Keratinocyte (primary cell): ENCODE measurements at regions not wholly inside any gene's neighbourhood (a gene's known extent, or its start where the extent isn't known, plus 50 kb on each side); places are given as distances from the start of the nearest gene placed in this dataset.

ENCODE experiments used
- DNase-seq: peaks from one replicate; pipeline ENCODE4 v3.0.0-alpha.2; 2011; ENCODE audit warnings: low read depth, missing footprints, low spot score
- FAIRE-seq: peaks from 2 replicates; lab custom pipeline; 2011; peaks lifted over from hg19 to GRCh38; lab: Jason Lieb, UNC
- H2AFZ ChIP-seq: 2 replicates; pipeline ENCODE4 v1.6.0; 2012; ENCODE audit warnings: low read length, control low read depth, inconsistent platforms; ENCODE audit not compliant: control insufficient read depth
- H3K27ac ChIP-seq: 2 replicates; pipeline ENCODE4 v1.5.1; 2011; ENCODE audit warnings: low read length; ENCODE audit not compliant: control insufficient read depth, insufficient read depth
- H3K27me3 ChIP-seq: 3 replicates; pipeline ENCODE4 v1.6.0; 2011; ENCODE audit warnings: low read length; ENCODE audit not compliant: control insufficient read depth, insufficient read depth; ENCODE audit errors: extremely low read depth
- H3K36me3 ChIP-seq, 2 experiments: 2 replicates in 1 of 2; 3 replicates in 1 of 2; pipeline ENCODE4 v1.5.1; 2011; ENCODE audit warnings: low read length in 2 of 2, mild to moderate bottlenecking in 1 of 2; ENCODE audit not compliant: control insufficient read depth in 2 of 2, insufficient read depth in 2 of 2; ENCODE audit errors: extremely low read depth in 1 of 2
- H3K4me1 ChIP-seq: 3 replicates; pipeline ENCODE4 v1.5.1; 2011; ENCODE audit warnings: low read length; ENCODE audit not compliant: control insufficient read depth, insufficient read depth; ENCODE audit errors: extremely low read depth
- H3K4me2 ChIP-seq: 3 replicates; pipeline ENCODE4 v1.6.0; 2011; ENCODE audit warnings: low read depth, low read length; ENCODE audit not compliant: control insufficient read depth, insufficient read depth; ENCODE audit errors: extremely low read depth
- H3K4me3 ChIP-seq, 3 experiments: fragments of 200-600 bp in 1 of 3; sonication (generic) in 1 of 3; 2 replicates in 2 of 3; 3 replicates in 1 of 3; pipeline ENCODE4 v1.5.1; 2011 to 2016; ENCODE audit warnings: low read length in 3 of 3, mild to moderate bottlenecking in 3 of 3, control low read depth in 2 of 3, inconsistent platforms in 1 of 3, low read depth in 1 of 3, mixed read lengths in 1 of 3, mixed run types in 1 of 3, moderate library complexity in 1 of 3; ENCODE audit not compliant: control insufficient read depth in 2 of 3, insufficient read depth in 2 of 3; ENCODE audit errors: extremely low read depth in 1 of 3
- H3K79me2 ChIP-seq: 2 replicates; pipeline ENCODE4 v1.6.0; 2012; ENCODE audit warnings: low read length; ENCODE audit not compliant: control insufficient read depth, insufficient read depth
- H3K9ac ChIP-seq: 3 replicates; pipeline ENCODE4 v1.6.0; 2011; ENCODE audit warnings: low read length; ENCODE audit not compliant: control insufficient read depth, insufficient read depth; ENCODE audit errors: extremely low read depth
- H3K9me1 ChIP-seq: 3 replicates; pipeline ENCODE4 v1.6.0; 2011; ENCODE audit warnings: low read length; ENCODE audit not compliant: control insufficient read depth, insufficient read depth; ENCODE audit errors: extremely low read depth
- H3K9me3 ChIP-seq: 2 replicates; pipeline ENCODE4 v1.5.1; 2012; ENCODE audit warnings: low read depth, low read length; ENCODE audit not compliant: control insufficient read depth
- H4K20me1 ChIP-seq: 3 replicates; pipeline ENCODE4 v1.6.0; 2011; ENCODE audit warnings: low read length; ENCODE audit not compliant: control insufficient read depth, insufficient read depth; ENCODE audit errors: extremely low read depth
- CTCF ChIP-seq, 3 experiments: IDR thresholded peaks in 1 of 3; conservative IDR thresholded peaks in 1 of 3; optimal IDR thresholded peaks in 1 of 3; 2 replicates in 2 of 3; 3 replicates in 1 of 3; pipeline versions ENCODE3 to v1.5.1; 2011; ENCODE audit warnings: low read length in 3 of 3, mild to moderate bottlenecking in 3 of 3, moderate library complexity in 2 of 3, control low read depth in 1 of 3, inconsistent platforms in 1 of 3; ENCODE audit not compliant: insufficient read depth in 2 of 3; ENCODE audit errors: extremely low read depth in 1 of 3
- EZH2 ChIP-seq: IDR thresholded peaks from one replicate; pipeline ENCODE4 v1.6.1; 2012; ENCODE audit warnings: inconsistent platforms, mild to moderate bottlenecking, low read length, moderate library complexity
- dilution Hi-C: fragments of 300-500 bp; cut with MboI; formaldehyde crosslinking; loops from one replicate; pipeline ENCODE4 v1.7.0; 2020; ENCODE audit warnings: low sequenced_read_pairs; ENCODE audit not compliant: extremely low pct_ligation_motif_present

DNA sequence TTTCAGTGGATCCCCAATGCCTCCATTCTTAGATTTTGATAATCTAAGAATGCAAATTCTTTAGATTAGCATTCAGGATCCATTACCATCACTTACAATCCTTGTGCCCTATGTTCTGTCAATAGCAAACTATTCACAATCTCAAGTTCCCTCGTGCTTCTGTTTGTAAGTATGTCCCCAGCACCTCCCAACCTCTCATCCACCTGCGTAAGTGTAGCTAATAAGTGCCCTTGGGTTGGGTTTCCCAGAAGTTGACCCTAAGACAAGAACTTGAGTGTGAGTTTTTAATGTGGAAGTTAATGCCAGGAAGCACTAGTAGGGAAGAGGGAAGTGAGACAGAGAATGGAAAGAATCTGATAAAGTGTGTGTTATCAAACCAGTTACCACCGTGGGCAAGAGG, 72.6 kb upstream of the PAK5 start:
- TF ChIP-seq CTCF (optimal IDR thresholded peaks at IDR 0.05 in 1 of 3, IDR thresholded peaks at IDR 0.05 in 1 of 3, conservative IDR thresholded peaks at IDR 0.05 in 1 of 3; ENCODE audit: extremely low read depth in 1 of 3, insufficient read depth in 2 of 3, low read length in 3 of 3): no peak
- no peak for TF ChIP-seq EZH2
- no peak overlapping the region for H3K4me2 ChIP-seq
- no peaks in the 10 kb centered on the region for H3K36me3 ChIP-seq
- no peaks in the 10 kb centered on the region for H3K27me3 ChIP-seq
- H3K27ac ChIP-seq: no peak overlapping the region
- DNase-seq (no peak), FAIRE-seq (no peak)
- H3K4me1 ChIP-seq: no peaks in the 10 kb centered on the region
- no peaks in the 10 kb centered on the region for H3K9me3 ChIP-seq
- dilution Hi-C loops: no loop called here
- H4K20me1 ChIP-seq: no peaks in the 10 kb centered on the region
- no peak overlapping the region for H2AFZ ChIP-seq
- no peaks in the 10 kb centered on the region for H3K79me2 ChIP-seq
- no peaks in the 10 kb centered on the region for H3K9me1 ChIP-seq
- no peak overlapping the region for H3K4me3 ChIP-seq
- H3K9ac ChIP-seq: no peak overlapping the region

GRCh38 chr20:9909167-9909566, 70.3 kb upstream of the PAK5 start:
- H3K27ac ChIP-seq: no peak overlapping the region
- TF ChIP-seq CTCF (optimal IDR thresholded peaks at IDR 0.05 in 1 of 3, IDR thresholded peaks at IDR 0.05 in 1 of 3, conservative IDR thresholded peaks at IDR 0.05 in 1 of 3; ENCODE audit: extremely low read depth in 1 of 3, insufficient read depth in 2 of 3, low read length in 3 of 3) (no peak), EZH2 (no peak)
- no peak overlapping the region for H2AFZ ChIP-seq
- H3K4me2 ChIP-seq: no peak overlapping the region
- H3K27me3 ChIP-seq: no peaks in the 10 kb centered on the region
- no peaks in the 10 kb centered on the region for H4K20me1 ChIP-seq
- no peaks in the 10 kb centered on the region for H3K9me3 ChIP-seq
- H3K4me3 ChIP-seq: no peak overlapping the region
- H3K9ac ChIP-seq: no peak overlapping the region
- no peaks in the 10 kb centered on the region for H3K9me1 ChIP-seq
- dilution Hi-C loops: no loop called here
- no peak for DNase-seq
- no peaks in the 10 kb centered on the region for H3K4me1 ChIP-seq
- no peak for FAIRE-seq
- H3K36me3 ChIP-seq: no peaks in the 10 kb centered on the region
- no peaks in the 10 kb centered on the region for H3K79me2 ChIP-seq
